H54 (cell line): ENCODE measurements at regions not wholly inside any gene's neighbourhood (a gene's known extent, or its start where the extent isn't known, plus 50 kb on each side); places are given as distances from the start of the nearest gene placed in this dataset.

Experiments
- DNase-seq: peaks from one replicate; pipeline ENCODE4 v3.0.0; 2011; ENCODE audit warnings: low spot score, mixed read lengths; ENCODE audit not compliant: insufficient read length
- FAIRE-seq: peaks from 3 replicates; lab custom pipeline; 2011; peaks lifted over from hg19 to GRCh38; lab: Jason Lieb, UNC
- POLR2A ChIP-seq: IDR thresholded peaks from 2 replicates; pipeline ENCODE4 v1.6.1; 2011; ENCODE audit warnings: low read depth, mild to moderate bottlenecking, low read length

- DNase-seq = no peak
- no peak for FAIRE-seq
- TF ChIP-seq POLR2A = no peak
Observed at GRCh38 chr10:45197816-45198485, 117.5 kb downstream of the OR13A1 start.

- no peak for DNase-seq
- no peak for TF ChIP-seq POLR2A
- no peak for FAIRE-seq
Observed at GRCh38 chr10:45198486-45199204, 116.8 kb downstream of the OR13A1 start.

GRCh38 chr10:45199205-45199740 is 116.1 kb downstream of the OR13A1 start:
- DNase-seq (no peak), FAIRE-seq (no peak)
- no peak for TF ChIP-seq POLR2A

GRCh38 chr10:45201271-45201670 is 114.1 kb downstream of the OR13A1 start:
- FAIRE-seq = no peak

GRCh38 chr10:45202242-45202641 is 113.2 kb downstream of the OR13A1 start:
- TF ChIP-seq POLR2A = no peak
- DNase-seq (no peak), FAIRE-seq (no peak)

More at GRCh38 chr10:45201271-45201670, 114.1 kb downstream of the OR13A1 start:
- TF ChIP-seq POLR2A = no peak
- no peak for DNase-seq

- no peak for FAIRE-seq
- DNase-seq = no peak
- no peak for TF ChIP-seq POLR2A
Observed at GRCh38 chr10:45204954-45205775, 110.2 kb downstream of the OR13A1 start.

- DNase-seq = no peak
- no peak for TF ChIP-seq POLR2A
- no peak for FAIRE-seq
Observed at GRCh38 chr10:45209888-45210287, 105.5 kb downstream of the OR13A1 start.

GRCh38 chr10:45211576-45211975 is 103.8 kb downstream of the OR13A1 start:
- FAIRE-seq = no peak
- no peak for TF ChIP-seq POLR2A
- no peak for DNase-seq

GRCh38 chr10:45219416-45219815 is 96.0 kb downstream of the OR13A1 start:
- DNase-seq (no peak), FAIRE-seq (no peak)

GRCh38 chr10:45220931-45221330 is 94.5 kb downstream of the OR13A1 start:
- DNase-seq (no peak), FAIRE-seq (no peak)
- TF ChIP-seq POLR2A = no peak

More at GRCh38 chr10:45219416-45219815, 96.0 kb downstream of the OR13A1 start:
- TF ChIP-seq POLR2A = no peak

GRCh38 chr10:45224219-45224841 is 91.1 kb downstream of the OR13A1 start:
- FAIRE-seq = no peak
- no peak for TF ChIP-seq POLR2A
- no peak for DNase-seq

GRCh38 chr10:45227042-45227441 is 88.4 kb downstream of the OR13A1 start:
- no peak for TF ChIP-seq POLR2A
- FAIRE-seq (no peak), DNase-seq (no peak)

- no peak for TF ChIP-seq POLR2A
- DNase-seq (no peak), FAIRE-seq (no peak)
Observed at GRCh38 chr10:45227456-45227855, 88.0 kb downstream of the OR13A1 start.
